B cell (primary cell): ENCODE measurements at regions not wholly inside any gene's neighbourhood (a gene's known extent, or its start where the extent isn't known, plus 50 kb on each side); places are given as distances from the start of the nearest gene placed in this dataset.

Experiments
- ATAC-seq: fragments of 200-7000 bp; cut with Tn5 transposase; one replicate; pipeline ENCODE4 v1.10.0; 2021; ENCODE audit warnings: low read depth, mild to moderate bottlenecking, moderate number of reproducible peaks, moderate library complexity
- CTCF ChIA-PET: fragments of 350-600 bp; sonication (Branson Sonifier 250); formaldehyde crosslinking; loops from one replicate; lab custom pipeline; 2021; ENCODE audit warnings: antibody characterized with exemption, inconsistent platforms; lab: Charles Lee
- POLR2A ChIA-PET: fragments of 350-600 bp; sonication (Branson Sonifier 250); formaldehyde crosslinking; loops from one replicate; lab custom pipeline; 2021; ENCODE audit warnings: antibody characterized with exemption; lab: Charles Lee
- DNase-seq: peaks from one replicate; pipeline ENCODE4 v3.0.0; 2013
- H2AFZ ChIP-seq: 2 replicates; pipeline ENCODE4 v1.6.1; 2012; ENCODE audit warnings: mild to moderate bottlenecking, low read depth, low read length; ENCODE audit not compliant: insufficient read depth, poor library complexity, severe bottlenecking
- H3K27ac ChIP-seq, 2 donors: 1 replicate in 1 of 2; 2 replicates in 1 of 2; pipeline ENCODE4 v1.5.1; 2012 to 2013; ENCODE audit warnings: low read length in 2 of 2, mild to moderate bottlenecking in 2 of 2, moderate library complexity in 1 of 2
- H3K27me3 ChIP-seq, 4 experiments: fragments of 200-600 bp in 1 of 4; sonication (generic) in 1 of 4; replicated peaks in 1 of 4; 1 replicate in 2 of 4; 2 replicates in 2 of 4; pipeline versions ENCODE4 v1.6.1 to v1.7.0; 2013 to 2016; ENCODE audit warnings: low read length in 3 of 4, mild to moderate bottlenecking in 2 of 4, mixed read lengths in 1 of 4, moderate library complexity in 1 of 4; ENCODE audit not compliant: insufficient read depth in 4 of 4, control insufficient read depth in 3 of 4; ENCODE audit errors: control extremely low read depth in 1 of 4
- H3K36me3 ChIP-seq, 2 experiments: replicated peaks in 1 of 2; 1 replicate in 1 of 2; 2 replicates in 1 of 2; pipeline versions ENCODE4 v1.6.1 to v1.7.1; 2013; ENCODE audit warnings: low read length in 1 of 2; ENCODE audit not compliant: insufficient read depth in 2 of 2, control insufficient read depth in 1 of 2; ENCODE audit errors: control extremely low read depth in 1 of 2, extremely low read depth in 1 of 2
- H3K4me1 ChIP-seq, 2 donors: fragments of 200-600 bp in 1 of 2; sonication (generic) in 1 of 2; 1 replicate in 1 of 2; 2 replicates in 1 of 2; pipeline versions ENCODE4 v1.5.1 to v1.6.1; 2013 to 2017; ENCODE audit warnings: low read length in 2 of 2; ENCODE audit not compliant: control insufficient read depth in 2 of 2, insufficient read depth in 2 of 2
- H3K4me2 ChIP-seq: replicated peaks from 2 replicates; pipeline ENCODE3; 2012; ENCODE audit warnings: mild to moderate bottlenecking, low read depth, low read length; ENCODE audit not compliant: poor library complexity, severe bottlenecking
- H3K4me3 ChIP-seq, 5 experiments: fragments of 200-600 bp in 1 of 5; sonication (generic) in 1 of 5; 1 replicate in 3 of 5; 2 replicates in 2 of 5; pipeline versions ENCODE4 v1.5.1 to v1.7.0; 2011 to 2016; ENCODE audit warnings: low read length in 4 of 5, mild to moderate bottlenecking in 4 of 5, low read depth in 2 of 5, control low read depth in 1 of 5, moderate library complexity in 1 of 5; ENCODE audit not compliant: insufficient read depth in 1 of 5; ENCODE audit errors: control extremely low read depth in 1 of 5, extremely low read depth in 1 of 5
- H3K79me2 ChIP-seq: fragments of 200-600 bp; sonication (generic); one replicate; pipeline ENCODE4 v1.6.0; 2016; ENCODE audit warnings: low read length; ENCODE audit not compliant: control insufficient read depth, insufficient read depth
- H3K9ac ChIP-seq: fragments of 200-600 bp; sonication (generic); 2 replicates; pipeline ENCODE4 v1.6.1; 2017; ENCODE audit warnings: mild to moderate bottlenecking, low read length, moderate library complexity
- H3K9me3 ChIP-seq, 3 donors: one replicate each; pipeline versions ENCODE4 v1.6.1 to v1.7.1; 2013; ENCODE audit warnings: low read length in 2 of 3; ENCODE audit not compliant: control insufficient read depth in 2 of 3, insufficient read depth in 1 of 3; ENCODE audit errors: control extremely low read depth in 1 of 3
- H4K20me1 ChIP-seq: 2 replicates; pipeline ENCODE4 v1.6.0; 2012; ENCODE audit warnings: mild to moderate bottlenecking, low read length; ENCODE audit not compliant: insufficient read depth, control insufficient read depth, poor library complexity, severe bottlenecking
- H3K27ac Mint-ChIP-seq: one replicate; pipeline ENCODE4 v1.8.0; 2021; ENCODE audit warnings: mixed read lengths
- H3K27me3 Mint-ChIP-seq: one replicate; pipeline ENCODE4 v1.8.0; 2021; ENCODE audit warnings: mixed read lengths
- H3K4me1 Mint-ChIP-seq: one replicate; pipeline ENCODE4 v1.8.0; 2021; ENCODE audit warnings: mixed read lengths
- H3K4me3 Mint-ChIP-seq: one replicate; pipeline ENCODE4 v1.8.0; 2021; ENCODE audit warnings: mixed read lengths
- H3K9me3 Mint-ChIP-seq: one replicate; pipeline ENCODE4 v1.8.0; 2022; ENCODE audit warnings: mixed read lengths; ENCODE audit not compliant: insufficient read depth
- EZH2 ChIP-seq: IDR thresholded peaks from 2 replicates; pipeline ENCODE4 v1.6.1; 2012; ENCODE audit warnings: borderline replicate concordance, low read depth, mild to moderate bottlenecking, moderate library complexity, low read length; ENCODE audit not compliant: insufficient read depth, poor library complexity, severe bottlenecking
- WGBS: methylation state at CpG from one replicate; pipeline ENCODE4 v1.1.5; 2013; ENCODE audit warnings: missing lambda C conversion rate; ENCODE audit not compliant: insufficient coverage; 5-methylcytosine and 5-hydroxymethylcytosine counted together
- intact Hi-C: fragments of 100-400 bp; cut with micrococcal nuclease; formaldehyde crosslinking; loops from one replicate; pipeline ENCODE4 v1.10.0; 2022
- TF ChIP-seq, protein P1 (sequence below): fragments of 200-600 bp; IDR thresholded peaks from one replicate; pipeline ENCODE4 v1.8.0; 2022; ENCODE audit warnings: antibody characterized with exemption, mild to moderate bottlenecking

DNA sequence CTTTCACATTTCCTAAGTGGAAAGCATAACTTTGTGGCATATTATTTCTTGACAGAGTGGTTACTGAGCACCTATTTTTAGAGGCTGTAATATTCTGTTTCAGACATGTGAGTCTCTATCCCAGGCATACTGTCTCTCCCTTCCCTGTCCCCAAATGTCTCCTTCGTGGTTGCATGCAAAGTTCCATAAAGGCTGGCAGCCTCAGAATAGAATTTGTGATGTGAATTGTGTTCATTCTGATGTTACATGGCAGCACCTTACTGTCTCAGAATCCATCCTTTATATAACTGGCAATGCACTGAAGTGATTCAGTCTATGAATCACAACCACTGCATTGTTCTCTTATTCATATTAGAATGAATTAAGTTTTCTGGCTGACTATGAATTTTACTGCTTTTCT lies 89.0 kb upstream of the SLC7A1 start:
- peaks cover 0 to 3% (median 0%) of the 10 kb centered on the region in 3 donors for H3K9me3 ChIP-seq
- H3K27ac Mint-ChIP-seq: no peak overlapping the region
- DNase-seq (no peak), ATAC-seq (no peak)
- no CpG with 5 or more reads among the region's 1 CpG for WGBS
- no peaks in the 10 kb centered on the region for H3K4me1 Mint-ChIP-seq
- no peaks in the 10 kb centered on the region for H3K36me3 ChIP-seq
- H3K79me2 ChIP-seq: no peaks in the 10 kb centered on the region
- no peak for TF ChIP-seq EZH2
- TF ChIP-seq, protein P1, sequence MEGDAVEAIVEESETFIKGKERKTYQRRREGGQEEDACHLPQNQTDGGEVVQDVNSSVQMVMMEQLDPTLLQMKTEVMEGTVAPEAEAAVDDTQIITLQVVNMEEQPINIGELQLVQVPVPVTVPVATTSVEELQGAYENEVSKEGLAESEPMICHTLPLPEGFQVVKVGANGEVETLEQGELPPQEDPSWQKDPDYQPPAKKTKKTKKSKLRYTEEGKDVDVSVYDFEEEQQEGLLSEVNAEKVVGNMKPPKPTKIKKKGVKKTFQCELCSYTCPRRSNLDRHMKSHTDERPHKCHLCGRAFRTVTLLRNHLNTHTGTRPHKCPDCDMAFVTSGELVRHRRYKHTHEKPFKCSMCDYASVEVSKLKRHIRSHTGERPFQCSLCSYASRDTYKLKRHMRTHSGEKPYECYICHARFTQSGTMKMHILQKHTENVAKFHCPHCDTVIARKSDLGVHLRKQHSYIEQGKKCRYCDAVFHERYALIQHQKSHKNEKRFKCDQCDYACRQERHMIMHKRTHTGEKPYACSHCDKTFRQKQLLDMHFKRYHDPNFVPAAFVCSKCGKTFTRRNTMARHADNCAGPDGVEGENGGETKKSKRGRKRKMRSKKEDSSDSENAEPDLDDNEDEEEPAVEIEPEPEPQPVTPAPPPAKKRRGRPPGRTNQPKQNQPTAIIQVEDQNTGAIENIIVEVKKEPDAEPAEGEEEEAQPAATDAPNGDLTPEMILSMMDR: no peak
- no peak overlapping the region for H3K4me3 Mint-ChIP-seq
- H3K9ac ChIP-seq: no peak overlapping the region
- peaks cover 25% of the 10 kb centered on the region for H3K27me3 Mint-ChIP-seq
- no peak overlapping the region for H3K4me2 ChIP-seq
- CTCF ChIA-PET: no interaction called here
- peaks cover 0 to 2% (median 1%) of the 10 kb centered on the region in 4 experiments for H3K27me3 ChIP-seq
- H3K4me3 ChIP-seq: no peak overlapping the region
- no peaks in the 10 kb centered on the region for H4K20me1 ChIP-seq
- intact Hi-C loops: no loop called here
- no peak overlapping the region for H2AFZ ChIP-seq
- POLR2A ChIA-PET: no interaction called here
- no peaks in the 10 kb centered on the region for H3K4me1 ChIP-seq
- peaks cover 3% of the 10 kb centered on the region for H3K9me3 Mint-ChIP-seq
- no peak overlapping the region for H3K27ac ChIP-seq

DNA sequence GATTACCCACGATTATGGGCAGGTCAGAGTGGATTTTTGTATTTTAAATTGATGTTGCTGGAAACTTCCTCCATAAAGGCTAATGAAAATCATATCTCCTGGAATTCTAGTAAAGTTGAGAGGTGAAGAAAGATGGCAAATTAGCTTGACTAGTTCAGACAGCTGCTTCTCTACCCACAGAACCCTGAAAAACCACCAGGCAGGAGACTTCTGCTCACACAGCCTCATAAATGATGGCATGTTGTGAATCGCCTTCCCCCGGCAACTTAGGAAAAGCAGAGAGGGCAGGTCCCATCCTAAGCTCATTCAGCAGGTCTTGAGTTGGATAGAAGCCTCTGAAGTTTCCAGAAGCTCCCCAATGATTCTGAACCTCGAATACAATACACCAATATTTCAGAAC lies 87.6 kb upstream of the SLC7A1 start:
- H3K4me1 ChIP-seq: no peaks in the 10 kb centered on the region
- Mint-ChIP-seq H3K4me1 (no peaks in the 10 kb centered on the region), H3K27me3 (peaks cover 25% of the 10 kb centered on the region), H3K4me3 (no peak overlapping the region), H3K9me3 (peaks cover 3% of the 10 kb centered on the region), H3K27ac (no peak overlapping the region)
- no peaks in the 10 kb centered on the region for H3K79me2 ChIP-seq
- H3K27ac ChIP-seq: no peak overlapping the region
- no peaks in the 10 kb centered on the region for H3K36me3 ChIP-seq
- H2AFZ ChIP-seq: no peak overlapping the region
- DNase-seq: no peak
- POLR2A ChIA-PET: no interaction called here
- CTCF ChIA-PET: no interaction called here
- TF ChIP-seq, protein P1: no peak
- no peak for TF ChIP-seq EZH2
- H3K9me3 ChIP-seq: peaks cover 0 to 3% (median 0%) of the 10 kb centered on the region in 3 donors
- no peak for ATAC-seq
- H3K4me2 ChIP-seq: no peak overlapping the region
- intact Hi-C loops: no loop called here
- WGBS: 75% methylated on average over 3 of the region's 4 CpGs
- H3K9ac ChIP-seq: no peak overlapping the region
- H3K4me3 ChIP-seq: no peak overlapping the region
- peaks cover 0 to 2% (median 0%) of the 10 kb centered on the region in 4 experiments for H3K27me3 ChIP-seq
- no peaks in the 10 kb centered on the region for H4K20me1 ChIP-seq
